Hepatocyte (in vitro differentiated cells): ENCODE measurements at regions not wholly inside any gene's neighbourhood (a gene's known extent, or its start where the extent isn't known, plus 50 kb on each side); places are given as distances from the start of the nearest gene placed in this dataset.

Experiments
- DNase-seq: peaks from one replicate; pipeline ENCODE4 v3.0.0-alpha.2; 2016; ENCODE audit warnings: low spot score
- H2AFZ ChIP-seq: fragments of 200-600 bp; sonication (generic); 2 replicates; pipeline ENCODE4 v1.6.0; 2016; ENCODE audit warnings: antibody characterized with exemption, mild to moderate bottlenecking
- H3K27ac ChIP-seq: fragments of 200-600 bp; sonication (generic); 2 replicates; pipeline ENCODE4 v1.5.1; 2016; ENCODE audit warnings: mild to moderate bottlenecking
- H3K27me3 ChIP-seq: fragments of 200-600 bp; sonication (generic); 2 replicates; pipeline ENCODE4 v1.6.1; 2016
- H3K36me3 ChIP-seq: fragments of 200-600 bp; sonication (generic); replicated peaks from 2 replicates; pipeline ENCODE4 v1.5.1; 2016; ENCODE audit warnings: low read depth; ENCODE audit not compliant: insufficient read depth
- H3K4me1 ChIP-seq: fragments of 200-600 bp; sonication (generic); 2 replicates; pipeline ENCODE4 v1.5.1; 2016; ENCODE audit warnings: mild to moderate bottlenecking, moderate library complexity; ENCODE audit not compliant: insufficient read depth
- H3K4me2 ChIP-seq: fragments of 200-600 bp; sonication (generic); 2 replicates; pipeline ENCODE4 v1.6.0; 2016
- H3K4me3 ChIP-seq: fragments of 200-600 bp; sonication (generic); 2 replicates; pipeline ENCODE4 v1.5.1; 2016; ENCODE audit warnings: mild to moderate bottlenecking
- H3K79me2 ChIP-seq: fragments of 200-600 bp; sonication (generic); 2 replicates; pipeline ENCODE4 v1.6.0; 2017; ENCODE audit warnings: mild to moderate bottlenecking
- H3K9me2 ChIP-seq: fragments of 200-600 bp; sonication (generic); replicated peaks from 2 replicates; pipeline ENCODE4 v1.6.0; 2017; ENCODE audit warnings: mild to moderate bottlenecking; ENCODE audit not compliant: insufficient read depth
- H3K9me3 ChIP-seq: fragments of 200-600 bp; sonication (generic); 2 replicates; pipeline ENCODE4 v1.5.1; 2016; ENCODE audit warnings: low read depth, mild to moderate bottlenecking
- H4K20me1 ChIP-seq: fragments of 200-600 bp; sonication (generic); 2 replicates; pipeline ENCODE4 v1.6.0; 2016; ENCODE audit warnings: mild to moderate bottlenecking; ENCODE audit not compliant: insufficient read depth, poor library complexity, severe bottlenecking
- CTCF ChIP-seq: fragments of 200-600 bp; sonication (generic); IDR thresholded peaks from 2 replicates; pipeline ENCODE4 v1.5.1; 2016; ENCODE audit warnings: antibody characterized with exemption, mild to moderate bottlenecking; ENCODE audit not compliant: poor library complexity
- EZH2 ChIP-seq: fragments of 200-600 bp; sonication (generic); IDR thresholded peaks from 2 replicates; pipeline ENCODE4 v1.6.1; 2016; ENCODE audit warnings: antibody characterized with exemption, mild to moderate bottlenecking, borderline replicate concordance
- EZH2phosphoT487 ChIP-seq: fragments of 200-600 bp; sonication (generic); IDR thresholded peaks from one replicate; pipeline ENCODE4 v1.6.1; 2018; ENCODE audit warnings: antibody characterized with exemption, mild to moderate bottlenecking, low read depth, moderate library complexity; ENCODE audit not compliant: unreplicated experiment, severe bottlenecking
- WGBS: methylation state at CpG from one replicate; pipeline ENCODE4 v1.1.6; 2016; ENCODE audit warnings: low lambda C conversion rate; ENCODE audit errors: missing lambda C conversion rate; 5-methylcytosine and 5-hydroxymethylcytosine counted together

GRCh38 chr12:4171742-4172141, 101.8 kb upstream of the CCND2 start:
- TF ChIP-seq EZH2 (no peak), CTCF (no peak), EZH2phosphoT487 (no peak)
- Histone ChIP-seq H4K20me1 (no peaks in the 10 kb centered on the region), H3K79me2 (no peaks in the 10 kb centered on the region), H3K27ac (no peak overlapping the region), H3K4me2 (no peak overlapping the region), H3K4me3 (no peak overlapping the region), H3K9me3 (no peaks in the 10 kb centered on the region), H3K36me3 (no peaks in the 10 kb centered on the region), H3K27me3 (no peaks in the 10 kb centered on the region), H2AFZ (no peak overlapping the region), H3K4me1 (no peaks in the 10 kb centered on the region), H3K9me2 (no peaks in the 10 kb centered on the region)
- no peak for DNase-seq
- 94% methylated on average over 3 of the region's 3 CpGs for WGBS

GRCh38 chr12:4169959-4170358, 103.6 kb upstream of the CCND2 start:
- no peak overlapping the region for H3K27ac ChIP-seq
- 89% methylated on average over 4 of the region's 4 CpGs for WGBS
- H3K4me1 ChIP-seq = peaks cover 6% of the 10 kb centered on the region
- no peaks in the 10 kb centered on the region for H4K20me1 ChIP-seq
- no peak overlapping the region for H3K4me3 ChIP-seq
- no peaks in the 10 kb centered on the region for H3K9me3 ChIP-seq
- no peaks in the 10 kb centered on the region for H3K36me3 ChIP-seq
- TF ChIP-seq EZH2phosphoT487 (no peak), EZH2 (no peak), CTCF (no peak)
- DNase-seq = no peak
- no peaks in the 10 kb centered on the region for H3K27me3 ChIP-seq
- H3K4me2 ChIP-seq = no peak overlapping the region
- H2AFZ ChIP-seq = no peak overlapping the region
- H3K9me2 ChIP-seq = no peaks in the 10 kb centered on the region
- no peaks in the 10 kb centered on the region for H3K79me2 ChIP-seq

GRCh38 chr12:4169531-4169930, 104.0 kb upstream of the CCND2 start:
- no peak overlapping the region for H3K27ac ChIP-seq
- no peaks in the 10 kb centered on the region for H3K27me3 ChIP-seq
- H3K36me3 ChIP-seq = no peaks in the 10 kb centered on the region
- peaks cover 6% of the 10 kb centered on the region for H3K4me1 ChIP-seq
- H3K4me3 ChIP-seq = no peak overlapping the region
- H3K9me2 ChIP-seq = no peaks in the 10 kb centered on the region
- H3K9me3 ChIP-seq = no peaks in the 10 kb centered on the region
- H2AFZ ChIP-seq = no peak overlapping the region
- H4K20me1 ChIP-seq = no peaks in the 10 kb centered on the region
- no peak for DNase-seq
- H3K4me2 ChIP-seq = no peak overlapping the region
- H3K79me2 ChIP-seq = no peaks in the 10 kb centered on the region
- WGBS = 81% methylated on average over 5 of the region's 5 CpGs
- TF ChIP-seq EZH2phosphoT487 (no peak), EZH2 (no peak), CTCF (no peak)

- Histone ChIP-seq H3K4me2 (no peak overlapping the region), H2AFZ (no peak overlapping the region)
- 69% methylated on average over 6 of the region's 6 CpGs for WGBS
Measured at GRCh38 chr12:4168036-4168435, 105.5 kb upstream of the CCND2 start.

More at GRCh38 chr12:4168036-4168435, 105.5 kb upstream of the CCND2 start:
- H4K20me1 ChIP-seq = no peaks in the 10 kb centered on the region
- no peaks in the 10 kb centered on the region for H3K27me3 ChIP-seq
- H3K4me3 ChIP-seq = no peak overlapping the region
- DNase-seq = no peak
- H3K79me2 ChIP-seq = no peaks in the 10 kb centered on the region
- H3K36me3 ChIP-seq = no peaks in the 10 kb centered on the region
- H3K27ac ChIP-seq = no peak overlapping the region
- TF ChIP-seq EZH2phosphoT487 (no peak), CTCF (no peak), EZH2 (no peak)
- no peaks in the 10 kb centered on the region for H3K9me2 ChIP-seq
- peaks cover 6% of the 10 kb centered on the region for H3K4me1 ChIP-seq
- no peaks in the 10 kb centered on the region for H3K9me3 ChIP-seq
